Ramos (cell line): ENCODE measurements at regions not wholly inside any gene's neighbourhood (a gene's known extent, or its start where the extent isn't known, plus 50 kb on each side); places are given as distances from the start of the nearest gene placed in this dataset.
"Not testable (repeated sequence)": the region's sequence is repeated elsewhere in the genome, so short reads cannot be mapped to it uniquely, and the experiment has no call there.

Experiments used
- in situ Hi-C: fragments of 300-500 bp; cut with MboI; formaldehyde crosslinking; loops from one replicate; pipeline ENCODE4 v1.14.3; 2022; ENCODE audit warnings: low sequenced_read_pairs; ENCODE audit not compliant: unreplicated experiment

DNA sequence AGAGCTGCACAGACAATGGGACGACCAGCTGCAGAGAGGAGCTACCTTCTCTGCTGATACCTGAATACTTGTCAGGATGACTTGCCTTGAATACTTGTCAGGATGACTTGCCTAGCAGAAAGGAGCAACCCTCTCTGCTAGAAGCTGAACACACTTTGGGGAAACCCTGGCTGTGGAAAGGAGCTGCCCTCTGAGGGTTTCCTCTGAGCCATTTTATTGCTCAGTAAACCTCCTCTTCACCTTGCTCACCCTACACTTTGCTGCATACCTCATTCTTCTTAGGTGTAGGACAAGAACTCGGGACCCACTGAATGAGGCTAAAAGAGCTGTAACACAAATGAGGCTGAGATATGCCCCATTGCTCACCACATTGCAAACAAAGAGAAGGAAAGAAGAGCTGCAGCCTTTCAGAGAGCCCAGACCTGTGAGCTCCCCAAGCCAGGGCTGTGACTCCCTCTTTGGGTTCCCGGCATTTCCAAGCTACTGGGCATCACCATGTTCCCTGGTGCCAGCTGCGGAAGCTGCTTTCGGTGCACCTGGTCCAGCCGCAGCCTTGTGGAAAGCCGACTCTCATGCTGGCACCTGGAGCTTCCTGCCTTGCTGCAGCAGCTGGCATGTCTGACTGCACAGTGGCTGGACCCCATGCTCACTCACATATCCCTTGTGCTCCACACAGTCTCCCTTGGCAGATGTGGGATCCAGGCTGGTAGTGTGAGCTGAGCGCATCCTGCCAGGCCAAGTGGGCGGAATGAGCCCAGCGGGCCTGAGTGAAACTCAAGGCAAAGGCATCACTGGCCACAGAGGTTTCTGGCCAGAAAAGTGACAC lies 106.7 kb upstream of the AHI1 start:
- in situ Hi-C loops: no loop called here

DNA sequence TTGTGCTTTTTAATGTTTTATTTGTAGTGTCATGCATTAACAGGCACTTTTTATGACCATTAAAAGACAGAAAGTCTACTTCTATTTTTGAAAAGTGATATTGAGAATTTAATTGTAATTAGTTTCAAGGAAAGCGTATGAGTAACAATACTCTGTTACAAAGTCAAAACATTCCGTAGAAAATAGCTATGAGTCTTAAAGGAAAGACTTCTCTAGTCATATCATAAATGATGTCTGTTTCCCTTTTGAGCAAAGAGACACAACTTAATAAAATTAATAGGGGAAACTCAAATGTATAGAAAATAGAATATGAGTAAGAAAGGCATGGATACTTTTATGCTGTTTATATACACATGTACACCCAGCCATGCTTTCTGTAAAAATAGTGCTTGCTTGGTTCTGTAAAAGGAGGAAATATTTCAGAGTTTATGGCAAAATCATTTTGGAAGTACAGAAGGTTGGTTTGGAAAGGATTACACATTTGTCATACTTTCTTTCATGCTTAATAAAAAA lies 107.8 kb upstream of the AHI1 start:
- in situ Hi-C loops: no loop called here

DNA sequence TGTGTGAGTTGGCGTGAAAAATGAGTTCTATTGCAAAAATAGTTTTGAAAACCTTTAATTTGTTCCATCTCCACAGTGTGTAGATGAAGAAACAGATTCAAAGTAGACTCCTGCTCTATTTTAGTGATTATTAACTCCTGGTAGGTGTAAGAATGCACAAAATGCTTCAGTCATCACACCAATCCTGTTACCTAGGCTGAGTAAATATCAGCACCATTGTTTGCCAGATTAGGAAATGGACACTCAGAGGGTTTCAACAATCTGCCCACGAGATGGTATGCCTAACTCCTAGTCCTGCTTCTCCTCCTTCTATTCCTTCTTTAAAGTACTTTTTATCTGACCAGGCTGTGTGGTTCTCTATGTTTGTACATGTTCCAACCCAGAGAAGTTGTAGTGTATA lies 108.9 kb upstream of the AHI1 start:
- in situ Hi-C loops: no loop called here

DNA sequence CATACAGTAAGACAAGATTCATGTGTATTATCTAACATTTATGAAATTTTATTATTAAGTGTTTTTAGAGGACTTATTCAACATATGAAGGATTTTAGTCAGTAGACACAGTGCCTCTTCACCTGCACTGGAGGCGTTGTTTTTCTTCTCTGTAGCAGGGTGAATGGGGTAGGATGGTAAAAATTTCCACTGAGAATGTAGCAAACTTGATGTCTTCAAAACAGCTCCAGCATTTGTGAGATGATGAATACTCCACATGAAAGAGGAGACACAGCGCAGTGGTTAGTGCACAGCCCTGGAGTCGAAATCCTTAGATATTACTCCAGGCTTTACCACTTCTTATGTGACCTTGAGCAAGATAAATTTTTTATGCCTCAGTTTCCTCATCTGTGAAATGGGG lies 110.5 kb upstream of the AHI1 start:
- in situ Hi-C loops: no loop called here

DNA sequence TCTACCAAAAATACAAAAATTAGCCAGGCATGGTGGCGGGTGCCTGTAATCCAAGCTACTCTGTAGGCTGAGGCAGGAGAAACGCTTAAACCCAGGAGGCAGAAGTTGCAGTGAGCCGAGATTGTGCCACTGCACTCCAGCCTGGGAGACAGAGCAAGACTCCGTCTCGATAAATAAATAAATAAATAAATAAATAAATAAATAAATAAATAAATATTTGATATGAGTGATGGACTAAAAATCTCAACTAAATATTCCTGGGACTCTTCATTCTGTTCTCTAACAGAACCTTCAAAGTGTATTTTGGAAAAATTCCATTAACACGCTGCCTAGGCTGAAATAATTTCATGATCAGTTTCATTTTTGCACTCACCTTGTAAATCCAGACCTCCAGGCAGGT lies 112.7 kb upstream of the AHI1 start:
- in situ Hi-C loops: not testable (repeated sequence)

DNA sequence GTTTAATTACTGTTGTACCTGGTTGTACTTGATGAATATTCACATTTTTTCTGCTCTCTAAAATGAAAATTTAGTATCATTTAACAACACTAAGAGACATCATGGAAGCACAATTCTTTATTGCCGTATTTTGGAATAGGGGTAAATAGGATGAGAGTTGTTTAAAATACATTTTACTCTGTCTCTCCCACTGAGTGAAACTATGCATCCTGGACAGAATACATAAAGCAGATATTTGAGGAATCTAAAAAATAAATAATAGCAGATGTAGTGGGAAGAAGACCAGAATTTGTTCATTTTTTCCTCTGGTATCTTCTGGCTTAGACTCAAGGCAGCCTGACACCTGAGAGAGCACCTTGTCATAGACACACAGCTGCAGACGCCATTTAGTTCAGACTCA lies 119.1 kb upstream of the AHI1 start:
- in situ Hi-C loops: no loop called here

DNA sequence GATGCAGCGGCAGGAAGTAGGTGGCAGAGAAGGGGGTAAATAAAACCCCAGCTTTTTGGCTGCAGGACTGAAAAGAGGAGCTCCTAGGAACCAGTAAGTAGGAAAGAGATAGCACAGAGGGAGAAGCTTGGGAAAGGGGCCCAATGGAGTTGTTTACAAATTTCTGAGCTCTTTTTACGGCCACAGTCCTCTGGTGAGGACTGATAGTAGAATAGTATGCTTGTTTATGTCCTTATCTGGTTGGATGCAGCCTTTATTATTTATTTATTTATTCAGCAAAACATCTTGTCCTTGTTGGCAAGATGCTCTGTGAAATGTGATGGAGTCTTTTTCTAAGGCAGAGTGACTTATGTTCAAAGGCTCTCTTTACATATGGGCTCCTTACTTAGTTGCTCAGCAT lies 119.7 kb upstream of the AHI1 start:
- in situ Hi-C loops: no loop called here

DNA sequence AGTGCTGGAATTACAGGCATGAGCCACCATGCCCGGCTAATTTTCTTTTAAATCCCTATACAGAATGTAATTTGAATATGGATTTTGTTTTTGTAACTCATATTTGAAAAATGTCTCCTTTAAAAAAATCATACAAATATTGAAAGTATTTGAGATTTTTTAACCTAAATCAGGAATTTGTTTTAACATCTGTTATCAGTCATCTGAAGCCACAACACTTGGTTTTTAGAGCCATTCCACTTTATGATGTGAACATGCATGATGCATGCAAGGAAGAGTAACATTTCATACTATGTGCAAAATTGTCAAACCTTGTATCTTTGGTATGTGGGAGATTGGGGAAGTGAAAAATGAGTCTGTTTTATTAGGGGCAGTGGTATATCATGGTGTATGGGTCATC lies 124.5 kb upstream of the AHI1 start:
- in situ Hi-C loops: no loop called here

DNA sequence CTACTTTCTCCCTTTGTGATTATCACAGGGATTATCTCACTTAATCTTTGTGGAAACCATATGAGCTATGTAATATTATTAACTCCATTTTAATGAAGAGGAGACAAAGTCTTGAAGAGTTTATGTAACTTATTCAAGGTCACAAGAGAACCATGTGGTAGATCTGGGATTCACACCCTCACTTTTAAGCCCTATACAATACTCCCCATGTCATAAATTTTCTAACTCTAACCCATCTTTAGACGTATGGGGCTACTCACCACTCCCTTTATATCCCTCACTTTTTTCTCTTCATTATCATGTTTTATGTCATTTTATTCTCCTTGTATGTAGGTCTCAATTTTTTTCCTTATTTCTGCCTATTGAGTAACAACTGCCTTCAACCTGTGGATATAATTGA lies 126.4 kb upstream of the AHI1 start:
- in situ Hi-C loops: no loop called here

DNA sequence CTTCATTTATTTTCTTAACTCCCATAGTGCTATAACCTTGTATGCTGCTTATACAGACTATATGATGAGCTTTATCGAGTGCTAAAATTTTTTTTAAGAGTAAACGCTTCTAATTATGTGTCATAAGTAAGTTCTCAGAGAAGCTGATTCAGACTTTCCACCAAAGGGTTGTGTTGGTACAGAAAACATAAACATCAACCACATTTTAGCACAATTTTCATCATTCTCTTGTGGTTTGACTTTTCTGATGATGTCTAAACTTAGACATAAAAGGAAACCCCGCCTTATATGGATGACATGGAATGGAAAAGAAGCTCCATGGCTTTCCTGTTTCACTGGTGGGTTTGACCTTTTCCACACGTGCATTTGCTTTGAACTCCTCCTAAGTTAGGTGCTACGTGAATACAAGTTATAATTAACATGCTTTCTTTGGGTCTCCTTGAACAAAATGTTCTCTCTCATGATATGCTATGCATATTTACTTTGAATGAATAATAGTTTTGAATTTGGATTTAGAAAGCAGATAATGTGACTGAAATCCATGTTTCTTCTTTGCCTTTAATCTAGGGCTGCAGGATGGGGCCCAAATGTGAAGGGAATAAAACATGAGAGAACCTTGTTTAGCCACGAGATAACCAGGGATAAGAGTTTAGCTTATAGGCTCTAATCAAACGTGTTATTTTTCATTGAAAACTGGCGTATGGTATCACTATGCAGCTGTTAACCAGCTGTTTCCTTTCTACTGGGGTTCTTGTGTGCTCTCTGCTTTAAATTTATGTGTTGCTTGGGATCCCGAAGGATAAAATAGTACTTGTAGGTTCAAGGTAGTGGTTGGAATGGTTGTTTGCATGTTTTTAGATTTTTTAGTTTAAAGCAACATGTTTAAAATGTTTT lies 127.1 kb upstream of the AHI1 start:
- in situ Hi-C loops: no loop called here

DNA sequence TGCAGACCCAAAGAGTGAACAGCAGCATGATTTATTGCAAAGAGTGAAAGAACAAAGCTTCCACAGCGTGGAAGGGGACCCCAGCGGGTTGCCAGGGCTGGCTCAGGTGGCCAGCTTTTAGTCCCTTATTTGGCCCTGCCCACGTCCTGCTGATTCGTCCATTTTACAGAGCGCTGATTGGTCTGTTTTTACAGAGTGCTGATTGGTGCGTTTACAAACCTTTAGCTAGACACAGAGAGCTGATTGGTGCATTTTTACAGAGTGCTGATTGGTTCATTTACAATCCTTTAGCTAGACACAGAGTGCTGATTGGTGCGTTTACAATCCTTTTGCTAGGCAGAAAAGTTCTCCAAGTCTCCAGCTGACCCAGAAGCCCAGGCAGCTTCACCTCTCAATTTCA lies 128.5 kb upstream of the AHI1 start:
- in situ Hi-C loops: not testable (repeated sequence)

DNA sequence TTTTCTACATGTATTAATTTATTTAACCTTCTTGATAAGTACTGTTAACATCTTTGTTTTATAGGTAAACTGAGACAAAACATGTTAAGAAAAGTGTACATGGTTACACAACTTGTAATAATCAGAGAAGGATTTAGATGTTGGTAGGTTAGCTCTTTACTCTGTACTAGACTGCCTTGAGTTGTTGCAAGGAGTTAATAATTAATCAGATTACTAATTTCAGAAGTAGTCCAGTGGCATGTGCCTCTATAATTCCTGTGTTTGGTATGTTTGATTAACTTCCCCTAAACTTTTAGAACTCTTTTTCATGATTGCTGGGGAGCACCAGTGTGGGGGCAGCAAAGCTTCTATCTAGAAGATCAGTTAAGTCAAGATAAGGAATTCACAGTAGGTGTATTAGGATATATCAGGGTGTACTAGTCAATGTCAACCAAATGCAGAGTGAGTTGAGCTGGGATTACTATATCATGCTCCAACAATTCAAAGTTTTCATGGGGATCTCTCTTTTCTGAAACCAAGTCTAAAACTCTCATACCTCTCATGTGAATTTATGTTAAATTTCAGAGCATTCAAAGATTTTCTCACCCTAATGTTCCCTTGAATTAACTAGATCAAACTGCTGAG lies 129.7 kb upstream of the AHI1 start:
- in situ Hi-C loops: no loop called here

DNA sequence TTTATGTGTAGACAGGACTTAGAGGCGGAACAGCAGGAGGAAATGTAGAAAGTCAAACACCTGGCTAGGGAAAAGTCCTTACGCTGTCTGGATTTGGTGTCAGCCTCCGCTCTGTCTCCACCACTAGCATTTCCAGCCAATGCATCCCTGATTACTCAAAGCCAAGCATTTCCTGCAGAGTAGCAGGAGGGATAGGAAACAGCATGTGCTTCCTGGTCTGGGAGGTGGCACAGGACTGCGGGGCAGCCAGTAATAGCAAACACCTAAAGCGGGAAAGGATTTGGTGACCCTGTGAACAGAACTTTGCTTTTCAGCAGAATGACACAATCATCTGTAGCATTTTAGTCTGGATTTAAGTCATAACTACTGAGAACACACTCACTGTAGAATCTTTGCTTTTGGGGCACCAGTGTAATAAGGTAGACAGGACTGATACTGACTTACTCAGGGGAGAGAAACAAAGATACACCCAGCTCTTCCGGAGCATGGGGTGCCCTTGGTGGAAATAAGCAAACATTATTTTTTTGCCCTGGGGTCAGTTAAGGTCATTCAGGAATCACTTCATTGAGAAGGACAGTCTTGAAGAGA lies 133.3 kb upstream of the AHI1 start:
- in situ Hi-C loops: no loop called here

DNA sequence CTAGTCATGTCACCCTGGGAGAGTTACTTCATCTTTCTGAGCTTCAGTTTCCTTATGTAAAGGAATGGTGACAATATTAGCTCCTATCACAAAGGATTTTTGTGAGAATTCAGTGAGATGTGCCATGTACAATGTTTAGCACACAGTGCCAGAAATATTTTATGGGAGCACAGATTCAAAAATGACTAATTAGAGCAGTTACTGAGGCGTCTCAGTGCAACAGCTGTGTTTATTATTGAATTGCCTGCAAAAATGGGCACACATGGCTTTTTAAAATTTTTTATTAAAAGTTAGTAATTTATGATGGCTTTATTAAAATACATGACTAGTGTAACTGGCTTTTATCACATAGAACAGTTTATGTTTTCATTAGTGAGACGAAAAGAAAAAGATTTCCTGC lies 134.3 kb upstream of the AHI1 start:
- in situ Hi-C loops: no loop called here

DNA sequence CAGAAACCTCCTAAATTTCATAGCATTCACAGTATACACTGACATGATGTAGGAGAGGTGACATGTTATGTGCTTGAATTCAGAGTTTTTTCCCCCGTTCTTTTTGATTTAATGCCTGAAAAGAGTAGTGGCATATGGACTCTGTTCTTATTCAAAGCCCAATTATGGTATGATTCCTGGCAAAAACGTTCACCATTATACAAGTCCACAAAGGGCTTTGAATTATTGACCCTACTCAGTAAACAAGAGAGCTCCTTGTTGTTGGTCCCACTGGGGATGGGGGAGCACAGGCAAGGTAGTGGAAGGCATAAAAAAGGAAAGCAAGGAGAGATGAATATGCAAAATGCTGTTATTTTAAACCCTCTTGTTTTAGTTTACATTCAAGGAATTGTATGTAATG lies 136.0 kb upstream of the AHI1 start:
- in situ Hi-C loops: no loop called here

DNA sequence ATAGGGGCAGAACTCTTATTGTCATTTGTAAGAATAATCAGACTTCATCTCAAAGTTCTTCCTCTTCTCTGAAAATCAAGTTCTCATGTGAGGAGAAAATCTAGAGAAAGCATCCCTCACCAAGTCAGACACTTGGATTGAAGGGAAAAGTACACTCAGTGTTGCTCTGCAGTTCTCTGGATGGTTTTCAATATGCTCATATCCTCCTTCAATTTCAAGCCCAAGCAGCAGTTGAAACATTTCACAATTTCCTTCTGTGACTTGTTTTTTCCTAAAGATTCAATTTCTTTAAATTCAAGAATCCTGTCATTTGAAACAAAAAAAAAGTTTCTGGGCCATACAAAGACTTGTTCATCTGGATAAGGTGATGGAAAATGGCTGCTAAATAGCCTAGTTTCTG lies 140.2 kb upstream of the AHI1 start:
- in situ Hi-C loops: no loop called here

DNA sequence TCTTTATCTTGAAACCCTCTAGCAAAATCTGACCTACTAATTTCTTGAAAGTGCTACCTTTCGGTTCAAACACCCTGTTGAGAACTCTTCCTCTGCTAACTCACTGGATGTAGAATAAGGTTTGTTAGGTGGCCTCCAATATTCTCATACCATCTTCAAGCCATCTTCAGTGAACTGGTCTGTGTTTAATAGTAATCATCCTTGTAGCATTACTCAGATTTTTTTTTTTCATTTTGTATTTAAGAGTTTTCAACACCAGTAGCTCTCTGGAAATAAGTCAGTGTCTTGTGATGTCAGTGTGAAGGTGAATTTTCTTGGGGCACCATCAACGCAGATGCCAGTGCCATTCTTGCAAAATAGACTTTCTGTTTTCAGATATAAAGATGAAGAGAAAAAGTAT lies 140.6 kb upstream of the AHI1 start:
- in situ Hi-C loops: no loop called here

DNA sequence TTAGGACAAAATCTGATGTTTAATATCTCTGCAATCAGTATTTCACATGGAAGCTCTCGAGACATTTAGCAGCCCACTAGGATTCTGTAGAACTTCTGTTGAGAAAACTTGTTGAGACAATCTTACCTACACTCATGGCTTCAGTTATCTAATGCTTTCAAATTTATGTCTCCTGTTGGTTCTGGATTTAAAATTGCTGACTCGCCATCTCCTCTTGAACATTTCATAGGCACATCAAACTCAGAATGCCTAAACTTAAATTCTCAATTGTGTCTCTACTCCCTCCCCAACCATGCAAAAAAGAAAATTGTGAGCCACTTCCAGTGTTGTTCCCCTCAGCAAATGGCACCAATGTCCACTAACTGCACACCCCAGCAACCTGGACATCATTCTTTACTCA lies 142.5 kb upstream of the AHI1 start:
- in situ Hi-C loops: no loop called here

DNA sequence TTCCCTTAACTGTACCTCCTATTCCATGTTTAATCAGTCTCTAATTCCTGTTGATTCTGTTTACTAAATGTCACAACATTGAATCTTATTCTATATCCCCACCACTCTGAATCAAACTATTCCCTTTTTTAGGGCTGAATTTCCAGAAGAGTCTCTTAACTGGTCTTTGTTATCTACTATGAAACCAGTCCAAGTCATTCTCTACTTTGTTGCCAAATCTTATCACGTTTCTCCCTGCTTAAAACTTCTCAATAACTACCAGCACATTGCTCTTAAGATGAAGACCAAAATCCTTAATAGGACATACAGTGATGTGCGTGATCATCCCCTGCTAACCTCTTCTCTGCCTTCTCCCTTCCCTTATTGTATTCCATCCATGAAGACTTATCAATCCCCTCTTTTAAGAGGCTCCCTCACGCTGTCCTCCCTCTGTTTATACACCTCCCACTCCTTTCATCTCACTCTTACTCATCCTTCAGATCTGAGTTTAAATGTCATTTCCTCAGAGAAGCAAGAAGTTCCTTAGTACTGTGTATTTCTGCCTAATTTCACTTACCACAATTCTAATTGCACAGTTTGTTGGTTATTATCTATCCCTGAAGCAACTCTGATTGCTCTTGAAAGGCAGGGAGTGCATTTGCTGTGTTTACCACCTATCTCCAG lies 143.0 kb upstream of the AHI1 start:
- in situ Hi-C loops: no loop called here

DNA sequence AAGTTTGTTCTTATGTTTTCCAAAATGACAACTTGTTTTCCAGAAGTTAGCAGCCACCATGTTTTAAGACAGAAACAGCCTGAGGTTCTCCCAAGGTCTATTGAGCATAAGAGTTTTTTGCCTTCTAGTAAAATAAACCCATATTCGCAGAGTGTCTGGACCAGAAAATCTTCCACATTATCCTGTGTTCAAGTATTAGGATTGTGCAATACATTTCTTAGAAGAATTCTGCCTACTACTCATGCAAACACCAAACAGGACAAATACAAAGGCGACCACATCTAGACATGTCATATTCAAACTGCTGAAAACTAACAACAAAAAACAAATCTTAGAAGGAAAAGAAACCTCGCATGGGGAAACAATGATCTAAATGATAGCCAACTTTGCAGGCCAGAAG lies 145.4 kb upstream of the AHI1 start:
- in situ Hi-C loops: no loop called here
